ENCODE measurements at regions not wholly inside any gene's neighbourhood (a gene's known extent, or its start where the extent isn't known, plus 50 kb on each side); places are given as distances from the start of the nearest gene placed in this dataset.

- Histone ChIP-seq H4K20me1 (ENCODE audit: control insufficient read depth, insufficient read depth, low read length, poor library complexity, severe bottlenecking) (no peaks in the 10 kb centered on the region), H3K36me3 (replicated peaks in 1 of 2; ENCODE audit: control extremely low read depth in 1 of 2, control insufficient read depth in 1 of 2, extremely low read depth in 1 of 2, insufficient read depth in 2 of 2, low read length in 1 of 2) (no peaks in the 10 kb centered on the region), H3K27ac (ENCODE audit: low read length in 2 of 2) (no peak overlapping the region), H3K9ac (ENCODE audit: low read length) (no peak overlapping the region), H3K4me1 (ENCODE audit: control insufficient read depth in 2 of 2, insufficient read depth in 2 of 2, low read length in 2 of 2) (no peaks in the 10 kb centered on the region), H3K79me2 (ENCODE audit: control insufficient read depth, insufficient read depth, low read length) (no peaks in the 10 kb centered on the region), H3K9me3 (ENCODE audit: control extremely low read depth in 1 of 3, control insufficient read depth in 2 of 3, insufficient read depth in 1 of 3, low read length in 2 of 3) (peaks cover 0 to 9% (median 2%) of the 10 kb centered on the region in 3 donors), H3K27me3 (replicated peaks in 1 of 4; ENCODE audit: control extremely low read depth in 1 of 4, control insufficient read depth in 3 of 4, insufficient read depth in 4 of 4, low read length in 3 of 4) (no peaks in the 10 kb centered on the region), H3K4me3 (ENCODE audit: control extremely low read depth in 1 of 5, extremely low read depth in 1 of 5, insufficient read depth in 1 of 5, low read depth in 2 of 5, low read length in 4 of 5) (no peak overlapping the region), H3K4me2 (replicated peaks; ENCODE audit: low read depth, low read length, poor library complexity, severe bottlenecking) (no peak overlapping the region), H2AFZ (ENCODE audit: insufficient read depth, low read depth, low read length, poor library complexity, severe bottlenecking) (no peak overlapping the region)
- ChIA-PET POLR2A (no interaction called here), CTCF (no interaction called here)
- intact Hi-C loops (cut with micrococcal nuclease), result no loop called here
- H3K4me3 Mint-ChIP-seq, result no peak overlapping the region
- ATAC-seq (ENCODE audit: low read depth) (no peak), DNase-seq (no peak)
- no peak overlapping the region for H3K27ac Mint-ChIP-seq
- H3K27me3 Mint-ChIP-seq, result no peaks in the 10 kb centered on the region
- H3K4me1 Mint-ChIP-seq, result no peaks in the 10 kb centered on the region
- TF ChIP-seq EZH2 (IDR thresholded peaks at IDR 0.05; ENCODE audit: borderline replicate concordance, insufficient read depth, low read depth, low read length, poor library complexity, severe bottlenecking) (no peak), CTCF (IDR thresholded peaks at IDR 0.05) (no peak)
- WGBS (ENCODE audit: insufficient coverage), result no CpG with 5 or more reads among the region's 1 CpG
- H3K9me3 Mint-ChIP-seq (ENCODE audit: insufficient read depth), result peaks cover 3% of the 10 kb centered on the region
These were observed 1847.1 kb upstream of the NUDT12 start for GRCh38 chr5:105409695-105410094.

- Histone ChIP-seq H3K4me3 (ENCODE audit: control extremely low read depth in 1 of 5, extremely low read depth in 1 of 5, insufficient read depth in 1 of 5, low read depth in 2 of 5, low read length in 4 of 5) (no peak overlapping the region), H4K20me1 (ENCODE audit: control insufficient read depth, insufficient read depth, low read length, poor library complexity, severe bottlenecking) (no peaks in the 10 kb centered on the region), H3K9me3 (ENCODE audit: control extremely low read depth in 1 of 3, control insufficient read depth in 2 of 3, insufficient read depth in 1 of 3, low read length in 2 of 3) (peaks cover 0 to 2% (median 2%) of the 10 kb centered on the region in 3 donors), H3K4me1 (ENCODE audit: control insufficient read depth in 2 of 2, insufficient read depth in 2 of 2, low read length in 2 of 2) (no peaks in the 10 kb centered on the region), H3K27me3 (replicated peaks in 1 of 4; ENCODE audit: control extremely low read depth in 1 of 4, control insufficient read depth in 3 of 4, insufficient read depth in 4 of 4, low read length in 3 of 4) (no peaks in the 10 kb centered on the region), H2AFZ (ENCODE audit: insufficient read depth, low read depth, low read length, poor library complexity, severe bottlenecking) (no peak overlapping the region), H3K79me2 (ENCODE audit: control insufficient read depth, insufficient read depth, low read length) (no peaks in the 10 kb centered on the region), H3K36me3 (replicated peaks in 1 of 2; ENCODE audit: control extremely low read depth in 1 of 2, control insufficient read depth in 1 of 2, extremely low read depth in 1 of 2, insufficient read depth in 2 of 2, low read length in 1 of 2) (no peaks in the 10 kb centered on the region), H3K4me2 (replicated peaks; ENCODE audit: low read depth, low read length, poor library complexity, severe bottlenecking) (no peak overlapping the region), H3K9ac (ENCODE audit: low read length) (no peak overlapping the region), H3K27ac (ENCODE audit: low read length in 2 of 2) (no peak overlapping the region)
- CTCF ChIA-PET, result no interaction called here
- intact Hi-C loops (cut with micrococcal nuclease), result no loop called here
- no peak for ATAC-seq (ENCODE audit: low read depth)
- TF ChIP-seq CTCF (IDR thresholded peaks at IDR 0.05) (no peak), EZH2 (IDR thresholded peaks at IDR 0.05; ENCODE audit: borderline replicate concordance, insufficient read depth, low read depth, low read length, poor library complexity, severe bottlenecking) (no peak)
- POLR2A ChIA-PET, result no interaction called here
- H3K4me3 Mint-ChIP-seq, result no peak overlapping the region
- no peaks in the 10 kb centered on the region for H3K27me3 Mint-ChIP-seq
- H3K4me1 Mint-ChIP-seq, result no peaks in the 10 kb centered on the region
- no peak overlapping the region for H3K27ac Mint-ChIP-seq
- H3K9me3 Mint-ChIP-seq (ENCODE audit: insufficient read depth), result peaks cover 3% of the 10 kb centered on the region
- WGBS (ENCODE audit: insufficient coverage), result 100% methylated on average over 1 of the region's 1 CpG
- DNase-seq, result no peak
These were observed 1844.6 kb upstream of the NUDT12 start for GRCh38 chr5:105407200-105407599.
